ENCODE measurements at regions not wholly inside any gene's neighbourhood (a gene's known extent, or its start where the extent isn't known, plus 50 kb on each side); places are given as distances from the start of the nearest gene placed in this dataset.

GRCh38 chr6:112600168-112600567 lies 253.0 kb downstream of the RFPL4B start:
- TF ChIP-seq, protein P1, sequence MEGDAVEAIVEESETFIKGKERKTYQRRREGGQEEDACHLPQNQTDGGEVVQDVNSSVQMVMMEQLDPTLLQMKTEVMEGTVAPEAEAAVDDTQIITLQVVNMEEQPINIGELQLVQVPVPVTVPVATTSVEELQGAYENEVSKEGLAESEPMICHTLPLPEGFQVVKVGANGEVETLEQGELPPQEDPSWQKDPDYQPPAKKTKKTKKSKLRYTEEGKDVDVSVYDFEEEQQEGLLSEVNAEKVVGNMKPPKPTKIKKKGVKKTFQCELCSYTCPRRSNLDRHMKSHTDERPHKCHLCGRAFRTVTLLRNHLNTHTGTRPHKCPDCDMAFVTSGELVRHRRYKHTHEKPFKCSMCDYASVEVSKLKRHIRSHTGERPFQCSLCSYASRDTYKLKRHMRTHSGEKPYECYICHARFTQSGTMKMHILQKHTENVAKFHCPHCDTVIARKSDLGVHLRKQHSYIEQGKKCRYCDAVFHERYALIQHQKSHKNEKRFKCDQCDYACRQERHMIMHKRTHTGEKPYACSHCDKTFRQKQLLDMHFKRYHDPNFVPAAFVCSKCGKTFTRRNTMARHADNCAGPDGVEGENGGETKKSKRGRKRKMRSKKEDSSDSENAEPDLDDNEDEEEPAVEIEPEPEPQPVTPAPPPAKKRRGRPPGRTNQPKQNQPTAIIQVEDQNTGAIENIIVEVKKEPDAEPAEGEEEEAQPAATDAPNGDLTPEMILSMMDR (IDR thresholded peaks at IDR 0.05), result no peak
- TF ChIP-seq POLR2A (IDR thresholded peaks at IDR 0.05), result no peak
